ENCODE measurements at regions not wholly inside any gene's neighbourhood (a gene's known extent, or its start where the extent isn't known, plus 50 kb on each side); places are given as distances from the start of the nearest gene placed in this dataset.

- in situ Hi-C loops (cut with HindIII; ENCODE audit: low sequenced_read_pairs): no loop called here
Measured at GRCh38 chr13:26967119-26968038, 204.2 kb downstream of the USP12 start.

GRCh38 chr13:26966701-26967080 lies 204.9 kb downstream of the USP12 start:
- in situ Hi-C loops (cut with HindIII; ENCODE audit: low sequenced_read_pairs): no loop called here

GRCh38 chr13:26965952-26966700 lies 205.5 kb downstream of the USP12 start:
- in situ Hi-C loops (cut with HindIII; ENCODE audit: low sequenced_read_pairs): no loop called here

- in situ Hi-C loops (cut with HindIII; ENCODE audit: low sequenced_read_pairs): no loop called here
Measured at GRCh38 chr13:26964278-26965250, 204.0 kb upstream of the GPR12 start.

- in situ Hi-C loops (cut with HindIII; ENCODE audit: low sequenced_read_pairs): no loop called here
Measured at GRCh38 chr13:26962671-26963070, 202.1 kb upstream of the GPR12 start.

GRCh38 chr13:26961890-26962615 lies 201.5 kb upstream of the GPR12 start:
- in situ Hi-C loops (cut with HindIII; ENCODE audit: low sequenced_read_pairs): no loop called here

- in situ Hi-C loops (cut with HindIII; ENCODE audit: low sequenced_read_pairs): no loop called here
Measured at GRCh38 chr13:26957182-26957581, 196.6 kb upstream of the GPR12 start.

- in situ Hi-C loops (cut with HindIII; ENCODE audit: low sequenced_read_pairs): no loop called here
Measured at GRCh38 chr13:26956522-26957142, 196.0 kb upstream of the GPR12 start.

GRCh38 chr13:26954976-26955375 lies 194.4 kb upstream of the GPR12 start:
- in situ Hi-C loops (cut with HindIII; ENCODE audit: low sequenced_read_pairs): no loop called here

- in situ Hi-C loops (cut with HindIII; ENCODE audit: low sequenced_read_pairs): no loop called here
Measured at GRCh38 chr13:26953291-26953690, 192.7 kb upstream of the GPR12 start.

- in situ Hi-C loops (cut with HindIII; ENCODE audit: low sequenced_read_pairs): no loop called here
Measured at GRCh38 chr13:26952551-26953143, 192.1 kb upstream of the GPR12 start.

- in situ Hi-C loops (cut with HindIII; ENCODE audit: low sequenced_read_pairs): no loop called here
Measured at GRCh38 chr13:26951581-26952177, 191.1 kb upstream of the GPR12 start.

- in situ Hi-C loops (cut with HindIII; ENCODE audit: low sequenced_read_pairs): no loop called here
Measured at GRCh38 chr13:26950968-26951367, 190.4 kb upstream of the GPR12 start.

GRCh38 chr13:26950546-26950945 lies 190.0 kb upstream of the GPR12 start:
- in situ Hi-C loops (cut with HindIII; ENCODE audit: low sequenced_read_pairs): no loop called here

- in situ Hi-C loops (cut with HindIII; ENCODE audit: low sequenced_read_pairs): loop anchor here (5.0 to 10.0 kb wide), 2 partner anchors 47 to 405 kb away; no protein-coding TSS in a partner anchor
Measured at GRCh38 chr13:26949701-26950502, 189.3 kb upstream of the GPR12 start.

GRCh38 chr13:26948353-26948752 lies 187.8 kb upstream of the GPR12 start:
- in situ Hi-C loops (cut with HindIII; ENCODE audit: low sequenced_read_pairs): loop anchor here (5.0 to 10.0 kb wide), 2 partner anchors 49 to 406 kb away; no protein-coding TSS in a partner anchor

- in situ Hi-C loops (cut with HindIII; ENCODE audit: low sequenced_read_pairs): loop anchor here (5.0 to 10.0 kb wide), 2 partner anchors 50 to 408 kb away; no protein-coding TSS in a partner anchor
Measured at GRCh38 chr13:26946684-26947343, 186.2 kb upstream of the GPR12 start.
